Stimulated activated CD4-positive, alpha-beta T cell treated with anti-CD3 and anti-CD28 coated beads, Interleukin-2, amount 100 ng/mL, for 4 hours (primary cell): ENCODE measurements at regions not wholly inside any gene's neighbourhood (a gene's known extent, or its start where the extent isn't known, plus 50 kb on each side); places are given as distances from the start of the nearest gene placed in this dataset.

Source experiments
- DNase-seq: peaks from one replicate; pipeline ENCODE4 v3.0.0-alpha.2; 2020; ENCODE audit warnings: low read depth

DNA sequence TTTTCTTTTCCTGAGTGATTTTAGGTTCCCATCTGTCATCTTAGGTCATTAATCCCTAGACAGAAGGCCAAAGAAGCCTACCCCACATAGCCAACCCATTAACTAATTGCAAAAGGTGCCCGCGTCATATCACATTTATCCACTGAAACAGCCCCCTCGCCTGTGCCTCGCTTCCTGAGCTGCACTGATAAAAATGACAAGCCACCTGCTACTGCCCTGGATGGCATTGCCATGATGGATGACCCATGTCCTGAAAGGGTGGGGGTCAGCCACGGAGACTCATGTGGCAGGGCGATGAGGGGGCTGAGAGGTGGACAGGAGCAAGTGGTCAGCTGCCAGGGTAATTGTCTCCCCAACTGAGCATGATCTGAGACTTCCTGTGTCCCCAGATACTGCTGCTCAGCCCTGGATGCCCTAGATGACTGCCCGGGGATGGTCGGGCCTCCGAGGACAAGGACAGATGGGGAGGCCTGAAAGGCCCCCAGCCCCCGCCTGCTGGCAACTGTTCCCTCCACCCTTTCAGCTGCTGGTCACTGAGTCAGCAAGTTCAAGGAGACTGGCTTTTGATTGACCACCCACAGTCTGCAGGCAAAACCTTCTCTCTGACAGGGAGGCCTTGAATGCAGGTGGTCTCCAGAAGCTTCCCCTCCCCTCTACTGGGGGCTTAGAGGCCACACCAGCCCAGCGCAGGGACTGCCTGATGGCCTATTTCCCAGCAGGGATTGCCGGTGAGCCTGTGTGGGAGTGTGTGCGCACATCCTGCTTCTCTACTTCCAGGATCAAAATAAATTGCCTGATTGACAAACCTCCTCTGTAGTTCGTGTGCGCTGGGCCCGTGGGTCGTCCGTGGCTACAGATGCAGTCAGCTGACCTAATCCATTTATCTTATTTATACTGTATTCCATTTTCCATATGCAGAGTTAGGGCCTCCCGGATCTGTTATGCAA, 496.3 kb downstream of the BCOR start:
- DNase-seq, result no peak

DNA sequence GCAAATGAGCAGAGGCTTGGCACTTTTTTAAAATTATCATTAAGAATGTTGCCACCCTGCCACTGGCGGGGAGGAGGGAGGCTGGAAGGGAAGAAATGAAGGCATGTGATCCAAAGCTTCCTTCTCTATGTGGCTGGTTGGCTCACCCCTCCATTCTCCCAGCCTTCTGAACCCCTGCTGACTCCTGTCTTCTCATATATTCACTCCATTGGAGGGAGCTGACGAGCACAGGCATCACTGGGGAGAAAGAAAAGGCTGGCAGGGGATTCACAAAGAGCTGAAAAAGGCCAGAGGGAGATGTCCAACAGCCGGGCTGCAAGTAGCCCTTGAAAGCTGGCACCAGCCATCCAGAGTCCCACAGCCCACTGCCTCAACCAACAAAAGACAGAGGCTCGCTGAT, 495.6 kb downstream of the BCOR start:
- no peak for DNase-seq

DNA sequence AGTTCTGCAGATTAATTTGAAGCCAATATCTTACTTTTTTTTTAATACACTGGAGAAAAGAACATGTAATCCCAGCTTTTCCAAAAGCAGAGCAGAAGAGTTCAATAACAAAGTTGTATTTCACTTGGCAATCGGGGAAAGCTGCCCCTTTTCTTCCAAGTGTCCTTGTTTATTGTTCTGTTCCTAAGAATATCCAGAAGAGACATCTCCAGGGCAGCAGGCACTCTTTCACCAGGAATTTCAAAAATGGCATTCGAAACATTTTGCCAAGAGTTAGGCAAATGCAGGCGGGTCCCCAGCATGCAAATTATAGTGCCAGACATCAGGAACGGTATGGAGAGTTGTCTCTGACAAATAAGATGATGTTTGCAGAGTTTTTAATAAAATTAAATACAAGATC, 494.5 kb downstream of the BCOR start:
- no peak for DNase-seq

DNA sequence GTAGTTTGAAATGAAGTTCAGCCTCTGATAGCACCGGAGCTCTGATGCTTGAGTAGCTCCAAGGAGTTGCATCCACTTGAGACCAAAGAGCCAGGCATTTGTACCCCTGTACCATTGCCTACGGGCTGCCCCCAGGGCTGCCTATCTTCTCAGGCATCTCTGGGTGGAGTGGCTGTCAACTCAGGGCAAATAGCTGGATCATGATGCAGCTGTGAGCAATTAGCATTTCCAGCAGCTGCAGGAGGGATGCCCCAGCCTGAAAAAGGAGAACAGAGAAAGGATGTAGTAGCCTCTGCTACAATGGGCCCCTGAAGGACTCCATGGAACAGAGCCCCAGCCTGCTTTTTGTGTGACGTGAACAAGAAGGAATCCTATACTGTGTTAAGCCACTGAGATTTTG, 492.6 kb downstream of the BCOR start:
- no peak for DNase-seq

DNA sequence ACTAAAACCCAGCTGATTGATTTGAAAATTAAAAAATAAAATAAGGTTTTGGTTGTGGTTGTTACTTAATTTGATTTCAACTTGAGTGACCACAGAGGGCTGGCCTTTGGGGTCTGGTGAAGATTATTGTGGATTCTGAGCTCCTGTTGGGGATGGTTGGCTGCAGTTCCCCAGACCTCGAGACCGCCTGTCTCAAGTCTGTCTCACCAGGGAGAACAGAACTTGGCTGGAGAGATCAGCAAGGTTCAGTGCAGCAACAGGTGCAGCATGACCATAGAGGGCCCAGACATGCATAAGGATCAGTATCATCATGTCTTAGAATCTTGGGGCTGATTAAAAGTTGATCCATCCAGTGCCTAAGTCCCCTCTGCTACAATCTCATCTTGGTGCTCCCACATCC, 491.9 kb downstream of the BCOR start:
- no peak for DNase-seq

DNA sequence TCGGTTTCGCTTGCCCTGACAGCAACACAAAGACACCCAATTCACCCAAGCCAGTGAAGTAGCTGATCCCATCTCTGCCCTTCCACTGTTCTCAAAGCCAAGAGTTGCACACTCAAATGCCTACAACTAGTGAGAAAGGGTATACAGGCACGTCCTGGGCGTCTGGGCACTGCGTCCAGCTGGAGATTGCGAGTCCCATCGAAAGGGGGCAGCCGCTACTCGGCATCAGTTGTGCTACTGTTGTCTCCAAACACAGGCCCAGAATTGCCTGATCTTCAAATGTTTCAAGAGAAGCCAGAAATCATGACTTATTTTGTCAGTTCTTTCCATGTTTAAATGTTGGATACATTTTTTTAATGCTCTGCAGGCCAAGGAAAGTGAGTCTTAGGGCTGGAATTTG, 487.8 kb downstream of the BCOR start:
- DNase-seq, result no peak

DNA sequence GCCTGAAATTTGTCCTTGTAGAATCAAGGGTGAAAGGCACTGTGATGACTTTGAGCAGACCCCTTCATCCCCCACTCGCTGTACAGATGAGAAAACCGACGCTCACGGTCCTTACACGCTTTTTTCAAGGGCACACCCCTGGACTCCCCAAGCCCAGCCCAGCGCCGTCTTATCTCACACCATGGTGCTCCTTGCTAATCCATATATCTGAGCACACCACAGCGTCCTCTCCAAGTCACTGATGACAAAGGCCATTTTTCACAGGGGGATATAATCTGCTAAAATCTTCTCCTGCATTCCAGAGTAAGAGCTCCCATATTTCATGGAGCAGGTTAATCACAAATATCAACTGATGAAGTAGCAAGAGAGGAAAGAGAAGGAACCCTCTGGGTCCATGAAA, 486.3 kb downstream of the BCOR start:
- DNase-seq, result no peak

- peak; percentile 1 for DNase-seq
Observed at GRCh38 chrX:39613482-39613995, 484.2 kb downstream of the BCOR start.

DNA sequence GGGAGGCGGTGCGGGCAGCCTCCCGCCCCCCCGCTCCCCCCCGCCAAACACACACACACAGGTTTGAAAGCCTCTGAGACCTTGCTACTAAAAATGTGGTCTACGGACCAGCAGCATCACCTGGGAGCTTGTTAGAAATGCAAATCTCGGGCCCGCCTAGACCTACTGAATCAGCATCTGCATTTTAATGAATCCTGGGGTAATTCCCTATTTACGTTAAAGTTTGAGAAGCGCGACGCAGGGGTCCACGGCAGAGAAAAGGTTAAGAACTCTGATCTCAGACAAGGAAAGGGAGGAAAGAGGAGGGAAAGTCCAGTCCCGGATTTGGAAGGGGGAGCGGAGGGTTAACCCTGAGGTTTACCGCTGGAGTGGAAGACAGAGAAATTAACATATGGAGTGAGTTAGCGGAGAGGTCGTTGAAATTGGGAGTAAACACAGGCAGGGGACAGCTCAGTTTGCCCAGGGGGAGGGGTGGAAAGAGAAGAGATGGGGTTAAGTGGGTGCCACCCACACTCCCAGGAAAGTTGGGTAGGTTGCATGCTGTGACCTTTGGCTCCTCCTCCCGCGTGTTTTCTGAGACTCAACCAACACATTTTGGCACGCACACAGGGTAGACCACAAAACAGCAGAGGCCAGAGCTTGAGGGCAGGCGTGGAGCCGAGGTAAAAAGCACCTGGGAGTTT, 483.6 kb downstream of the BCOR start:
- peak; percentile 75 for DNase-seq

GRCh38 chrX:39614680-39614998, 483.1 kb downstream of the BCOR start:
- no peak for DNase-seq

GRCh38 chrX:39616098-39616729, 481.5 kb downstream of the BCOR start:
- no peak for DNase-seq

DNA sequence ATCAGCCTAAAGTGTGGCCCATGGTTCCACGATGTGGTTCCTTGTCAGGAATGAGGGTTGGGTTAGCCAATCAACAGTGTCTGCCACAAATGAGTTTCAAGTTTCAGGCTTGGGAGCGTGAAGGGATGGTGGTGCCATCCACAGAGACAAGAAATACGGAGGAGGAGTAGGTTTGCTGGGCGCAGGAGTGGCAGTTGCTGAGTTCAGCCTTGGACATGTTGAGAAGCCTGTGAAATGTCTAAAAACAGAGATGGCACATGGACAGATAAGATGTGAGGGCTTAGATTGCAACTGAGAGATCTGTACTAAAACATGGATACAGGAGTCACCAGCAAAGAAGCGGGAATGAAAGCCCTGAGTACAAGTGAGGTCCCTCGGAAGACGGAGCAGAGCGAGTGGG, 481.0 kb downstream of the BCOR start:
- DNase-seq, result no peak

- DNase-seq, result no peak
Observed at GRCh38 chrX:39618178-39618577, 479.6 kb downstream of the BCOR start.

GRCh38 chrX:39619182-39620009, 478.4 kb downstream of the BCOR start:
- no peak for DNase-seq

DNA sequence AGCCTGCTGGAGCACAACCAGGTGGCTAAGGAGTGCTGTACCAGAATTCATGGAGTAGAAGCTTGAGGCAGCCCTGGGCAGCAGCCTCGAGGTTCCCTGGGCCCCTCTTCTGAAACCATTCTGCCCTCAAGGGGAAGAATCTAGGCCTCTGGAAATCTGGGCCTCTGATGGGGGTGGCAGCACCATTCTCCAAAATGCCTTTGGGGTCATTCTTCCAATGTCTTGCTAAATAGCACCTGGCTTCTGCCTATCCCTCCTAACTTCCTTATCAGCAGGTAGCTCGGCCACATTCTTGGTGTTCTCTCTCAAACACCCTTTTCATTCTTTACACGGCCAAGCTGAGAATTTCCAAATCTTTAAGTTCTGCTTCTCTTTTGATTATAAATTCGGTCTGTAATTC, 473.6 kb downstream of the BCOR start:
- DNase-seq, result no peak

GRCh38 chrX:39625810-39626209, 471.9 kb downstream of the BCOR start:
- no peak for DNase-seq

DNA sequence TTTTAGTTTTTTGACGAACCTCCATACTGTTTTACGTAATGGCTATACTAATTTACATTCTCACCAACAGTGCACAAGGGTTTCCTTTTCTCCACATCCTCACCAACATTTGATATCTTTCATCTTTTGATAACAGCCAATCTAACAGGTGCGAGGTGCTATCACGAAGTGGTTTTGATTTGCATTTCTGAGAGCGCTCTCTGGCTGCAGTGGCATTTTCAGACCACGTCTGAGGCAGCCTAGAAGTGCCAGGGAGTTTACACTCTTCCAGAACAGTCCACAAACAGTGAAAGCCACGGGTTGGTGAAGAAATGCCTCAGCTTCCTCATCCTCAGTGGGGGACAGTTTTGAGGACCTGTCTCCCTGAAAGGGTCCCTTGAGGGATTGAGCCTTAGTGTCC, 471.0 kb downstream of the BCOR start:
- DNase-seq, result no peak

GRCh38 chrX:39627257-39627656, 470.5 kb downstream of the BCOR start:
- DNase-seq, result no peak

- no peak for DNase-seq
Observed at GRCh38 chrX:39629001-39629400, 468.8 kb downstream of the BCOR start.

DNA sequence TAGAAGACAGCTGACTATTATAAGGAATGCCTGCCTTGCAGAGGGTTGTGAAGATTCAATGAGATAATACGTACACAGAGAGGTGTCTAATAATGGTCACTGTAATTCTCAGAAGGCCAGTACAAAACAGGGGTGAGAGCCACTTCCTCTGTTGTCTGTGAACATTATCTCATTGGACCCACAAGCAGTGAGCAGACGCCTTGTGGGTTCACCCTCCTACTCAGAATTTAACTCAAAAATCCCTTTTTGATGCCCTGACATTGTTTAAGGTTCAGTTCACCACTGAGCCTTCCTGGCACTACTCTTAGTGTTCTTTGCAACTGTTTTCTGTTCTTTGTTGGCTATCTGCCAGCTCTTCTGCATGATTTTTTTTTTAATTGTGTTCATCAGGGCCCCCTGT, 467.4 kb downstream of the BCOR start:
- no peak for DNase-seq

DNA sequence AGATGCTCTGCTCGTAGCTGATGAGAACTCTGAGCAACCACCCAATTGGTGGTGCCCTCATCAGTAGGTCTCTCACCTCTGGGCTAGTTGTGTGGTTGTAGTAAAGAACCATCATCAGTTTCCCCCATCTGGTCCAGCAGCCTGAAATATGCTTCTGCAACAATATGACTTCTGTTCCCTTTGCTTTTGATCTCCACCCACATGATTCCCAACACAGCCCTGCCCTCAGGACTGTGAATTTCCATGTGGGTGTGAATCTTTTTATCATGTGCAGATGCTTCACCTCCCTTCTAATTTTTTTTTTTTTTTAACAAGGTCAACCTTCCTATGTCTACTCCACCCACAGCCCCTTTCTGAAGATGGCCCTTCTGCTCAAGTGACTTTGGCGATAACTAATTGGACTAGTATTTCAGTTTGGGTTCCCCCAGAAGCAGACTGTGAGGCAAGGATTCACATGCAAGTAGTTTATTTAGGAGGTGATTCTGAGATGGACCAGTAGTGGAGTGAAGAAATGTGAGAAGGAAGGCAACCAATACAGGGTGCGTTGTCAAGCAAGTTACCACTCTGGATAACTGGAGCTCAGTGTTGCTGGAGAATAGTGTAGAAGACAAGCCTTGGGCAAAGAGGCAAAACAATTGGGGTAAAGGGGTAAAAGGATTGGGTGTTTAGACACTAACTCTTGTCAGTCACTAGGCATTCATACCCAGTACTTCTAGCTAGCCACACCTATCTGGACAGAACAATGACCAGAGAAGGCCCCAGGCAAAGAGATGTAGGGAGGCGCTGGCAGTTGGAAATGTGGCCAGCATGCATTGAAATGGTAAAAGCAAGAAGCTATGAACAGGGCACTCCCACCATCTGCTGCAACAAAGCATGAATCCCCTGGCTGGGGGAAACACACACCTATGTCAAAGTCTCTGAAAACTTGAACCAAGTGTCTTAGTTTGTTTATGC, 466.2 kb downstream of the BCOR start:
- no peak for DNase-seq
